ENCODE measurements at regions not wholly inside any gene's neighbourhood (a gene's known extent, or its start where the extent isn't known, plus 50 kb on each side); places are given as distances from the start of the nearest gene placed in this dataset.

DNA sequence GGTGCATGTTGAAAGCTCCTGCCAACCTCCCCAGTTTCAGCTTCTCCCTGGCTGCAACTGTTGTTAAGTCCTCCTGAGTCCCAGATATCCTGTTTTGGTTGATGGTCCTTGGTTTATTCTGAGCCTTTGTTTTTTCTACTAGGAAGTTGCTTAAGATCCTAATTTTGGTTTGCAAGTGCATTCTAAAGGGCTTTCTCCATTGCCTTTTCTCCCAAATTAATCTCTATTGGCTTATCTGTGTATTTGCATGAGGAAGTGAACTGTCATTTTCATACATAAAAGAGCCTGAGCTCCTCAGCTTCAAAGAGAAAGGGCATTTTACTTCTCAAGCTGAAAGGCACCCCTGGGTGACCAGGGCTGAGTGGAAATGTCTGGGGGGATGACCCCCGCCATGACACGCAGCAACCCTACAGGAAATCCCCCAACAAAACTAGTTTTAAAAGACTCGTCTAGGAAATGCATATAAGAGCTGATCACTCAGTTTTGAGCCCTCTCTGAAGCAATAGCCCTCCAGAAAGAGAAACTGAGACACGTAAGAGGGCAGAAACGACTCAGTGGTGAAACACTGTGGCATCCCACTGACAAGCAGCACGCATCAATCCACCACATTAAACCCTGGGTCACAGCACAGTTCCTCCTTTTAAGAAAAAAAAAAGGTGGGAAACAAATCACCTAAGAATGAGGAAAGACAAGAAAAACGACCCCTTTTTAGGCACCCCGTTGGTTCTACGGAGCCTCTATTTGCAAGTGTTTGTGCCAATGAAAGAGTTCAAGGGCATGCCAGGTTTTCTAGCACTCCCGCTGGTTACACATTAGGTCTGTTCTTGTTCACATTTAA is 140.9 kb downstream of the THBS2 start:
- H3K79me2 ChIP-seq (ENCODE audit: insufficient read depth) = no peaks in the 10 kb centered on the region
- no peak overlapping the region for H3K4me2 ChIP-seq
- CTCF ChIA-PET = interaction anchor here (0.6 to 1.3 kb wide), 2 partner anchors 15 to 91 kb away, joined by 3 read pairs; no protein-coding TSS in a partner anchor
- H3K4me1 ChIP-seq (ENCODE audit: control insufficient read depth in 1 of 2, insufficient read depth in 2 of 2, low read depth in 1 of 2, low read length in 1 of 2) = no peaks in the 10 kb centered on the region; a peak in 1 of 4 replicates
- H3K9me3 ChIP-seq = no peaks in the 10 kb centered on the region; the same call in 1 of the 2 replicates
- TF ChIP-seq TCF12 (IDR thresholded peaks at IDR 0.05) (no peak), MEF2A (IDR thresholded peaks at IDR 0.05; ENCODE audit: borderline replicate concordance, low read depth) (no peak), FOXM1 (IDR thresholded peaks at IDR 0.05; ENCODE audit: low read depth) (no peak), RAD21 (IDR thresholded peaks at IDR 0.05; ENCODE audit: low read length) (no peak), YY1 (IDR thresholded peaks at IDR 0.05; ENCODE audit: low read depth) (no peak), GABPA (IDR thresholded peaks at IDR 0.05; ENCODE audit: low read depth) (no peak), RFX5 (IDR thresholded peaks at IDR 0.05; ENCODE audit: low read length) (no peak)
- TF ChIP-seq, protein P1, sequence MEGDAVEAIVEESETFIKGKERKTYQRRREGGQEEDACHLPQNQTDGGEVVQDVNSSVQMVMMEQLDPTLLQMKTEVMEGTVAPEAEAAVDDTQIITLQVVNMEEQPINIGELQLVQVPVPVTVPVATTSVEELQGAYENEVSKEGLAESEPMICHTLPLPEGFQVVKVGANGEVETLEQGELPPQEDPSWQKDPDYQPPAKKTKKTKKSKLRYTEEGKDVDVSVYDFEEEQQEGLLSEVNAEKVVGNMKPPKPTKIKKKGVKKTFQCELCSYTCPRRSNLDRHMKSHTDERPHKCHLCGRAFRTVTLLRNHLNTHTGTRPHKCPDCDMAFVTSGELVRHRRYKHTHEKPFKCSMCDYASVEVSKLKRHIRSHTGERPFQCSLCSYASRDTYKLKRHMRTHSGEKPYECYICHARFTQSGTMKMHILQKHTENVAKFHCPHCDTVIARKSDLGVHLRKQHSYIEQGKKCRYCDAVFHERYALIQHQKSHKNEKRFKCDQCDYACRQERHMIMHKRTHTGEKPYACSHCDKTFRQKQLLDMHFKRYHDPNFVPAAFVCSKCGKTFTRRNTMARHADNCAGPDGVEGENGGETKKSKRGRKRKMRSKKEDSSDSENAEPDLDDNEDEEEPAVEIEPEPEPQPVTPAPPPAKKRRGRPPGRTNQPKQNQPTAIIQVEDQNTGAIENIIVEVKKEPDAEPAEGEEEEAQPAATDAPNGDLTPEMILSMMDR (IDR thresholded peaks at IDR 0.05) = no peak
- H3K36me3 ChIP-seq (replicated peaks in 1 of 2; ENCODE audit: control insufficient read depth in 1 of 2, insufficient read depth in 2 of 2, low read length in 1 of 2) = no peaks in the 10 kb centered on the region
- 48% methylated on average over 10 of the region's 10 CpGs for WGBS (ENCODE audit: low lambda C conversion rate)
- no peaks in the 10 kb centered on the region for H3K27me3 ChIP-seq (ENCODE audit: insufficient read depth)
- no peaks in the 10 kb centered on the region for H4K20me1 ChIP-seq (ENCODE audit: insufficient read depth)
- no peak overlapping the region for H2AFZ ChIP-seq (ENCODE audit: low read depth)
- H3K9ac ChIP-seq = no peak overlapping the region
- DNase-seq = no peak
- H3K4me3 ChIP-seq (ENCODE audit: low read depth in 2 of 2, low read length in 1 of 2) = no peak overlapping the region
- no peak overlapping the region for H3K27ac ChIP-seq (ENCODE audit: low read depth in 2 of 2, low read length in 1 of 2)
- POLR2A ChIA-PET = no interaction called here
- H3F3A ChIP-seq (replicated peaks; ENCODE audit: insufficient read depth) = no peaks in the 10 kb centered on the region
- H3K9me2 ChIP-seq = no peaks in the 10 kb centered on the region

DNA sequence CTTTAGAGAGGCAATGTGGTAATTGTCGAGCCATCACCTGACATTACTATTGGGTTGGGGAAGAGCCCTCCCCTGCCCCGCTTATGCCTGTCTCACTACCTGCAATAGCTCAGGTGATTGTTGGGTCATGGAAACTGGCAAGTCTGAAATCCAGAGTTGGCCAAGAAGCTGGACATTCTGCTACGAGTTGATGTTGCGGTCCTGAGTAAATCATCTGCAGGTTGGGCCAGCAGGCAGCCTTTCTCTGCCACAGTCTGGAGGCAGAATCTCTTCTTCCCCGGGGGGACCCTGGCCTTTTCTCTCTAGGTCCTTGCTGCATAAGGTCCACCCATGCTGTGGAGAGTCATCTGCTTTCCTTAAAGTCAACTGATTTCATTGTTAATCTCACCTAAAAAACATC is 142.4 kb downstream of the THBS2 start:
- H3K9me2 ChIP-seq = no peaks in the 10 kb centered on the region
- no peaks in the 10 kb centered on the region for H3K36me3 ChIP-seq (replicated peaks in 1 of 2; ENCODE audit: control insufficient read depth in 1 of 2, insufficient read depth in 2 of 2, low read length in 1 of 2)
- no peaks in the 10 kb centered on the region for H3K27me3 ChIP-seq (ENCODE audit: insufficient read depth)
- TF ChIP-seq, protein P2, sequence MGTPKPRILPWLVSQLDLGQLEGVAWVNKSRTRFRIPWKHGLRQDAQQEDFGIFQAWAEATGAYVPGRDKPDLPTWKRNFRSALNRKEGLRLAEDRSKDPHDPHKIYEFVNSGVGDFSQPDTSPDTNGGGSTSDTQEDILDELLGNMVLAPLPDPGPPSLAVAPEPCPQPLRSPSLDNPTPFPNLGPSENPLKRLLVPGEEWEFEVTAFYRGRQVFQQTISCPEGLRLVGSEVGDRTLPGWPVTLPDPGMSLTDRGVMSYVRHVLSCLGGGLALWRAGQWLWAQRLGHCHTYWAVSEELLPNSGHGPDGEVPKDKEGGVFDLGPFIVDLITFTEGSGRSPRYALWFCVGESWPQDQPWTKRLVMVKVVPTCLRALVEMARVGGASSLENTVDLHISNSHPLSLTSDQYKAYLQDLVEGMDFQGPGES (IDR thresholded peaks at IDR 0.05; ENCODE audit: low read depth, low read length) = no peak
- no peak for TF ChIP-seq EP300 (IDR thresholded peaks at IDR 0.05; ENCODE audit: borderline replicate concordance in 1 of 2, low read depth in 1 of 2, low read length in 1 of 2)
- TF ChIP-seq, protein P3, sequence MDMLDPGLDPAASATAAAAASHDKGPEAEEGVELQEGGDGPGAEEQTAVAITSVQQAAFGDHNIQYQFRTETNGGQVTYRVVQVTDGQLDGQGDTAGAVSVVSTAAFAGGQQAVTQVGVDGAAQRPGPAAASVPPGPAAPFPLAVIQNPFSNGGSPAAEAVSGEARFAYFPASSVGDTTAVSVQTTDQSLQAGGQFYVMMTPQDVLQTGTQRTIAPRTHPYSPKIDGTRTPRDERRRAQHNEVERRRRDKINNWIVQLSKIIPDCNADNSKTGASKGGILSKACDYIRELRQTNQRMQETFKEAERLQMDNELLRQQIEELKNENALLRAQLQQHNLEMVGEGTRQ (IDR thresholded peaks at IDR 0.05; ENCODE audit: borderline replicate concordance, low read depth, low read length) = no peak
- TF ChIP-seq, protein P4, sequence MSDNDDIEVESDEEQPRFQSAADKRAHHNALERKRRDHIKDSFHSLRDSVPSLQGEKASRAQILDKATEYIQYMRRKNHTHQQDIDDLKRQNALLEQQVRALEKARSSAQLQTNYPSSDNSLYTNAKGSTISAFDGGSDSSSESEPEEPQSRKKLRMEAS (IDR thresholded peaks at IDR 0.05; ENCODE audit: low read depth) = no peak
- no peak for TF ChIP-seq SIN3A (IDR thresholded peaks at IDR 0.05; ENCODE audit: borderline replicate concordance, low read depth, low read length)
- TF ChIP-seq CHD2 (IDR thresholded peaks at IDR 0.05; ENCODE audit: low read length, partially characterized antibody) = no peak
- TF ChIP-seq GABPA (IDR thresholded peaks at IDR 0.05; ENCODE audit: low read depth) = no peak
- no peak for TF ChIP-seq POLR2AphosphoS5 (IDR thresholded peaks at IDR 0.05; ENCODE audit: low read depth, low read length)
- TF ChIP-seq, protein P5, sequence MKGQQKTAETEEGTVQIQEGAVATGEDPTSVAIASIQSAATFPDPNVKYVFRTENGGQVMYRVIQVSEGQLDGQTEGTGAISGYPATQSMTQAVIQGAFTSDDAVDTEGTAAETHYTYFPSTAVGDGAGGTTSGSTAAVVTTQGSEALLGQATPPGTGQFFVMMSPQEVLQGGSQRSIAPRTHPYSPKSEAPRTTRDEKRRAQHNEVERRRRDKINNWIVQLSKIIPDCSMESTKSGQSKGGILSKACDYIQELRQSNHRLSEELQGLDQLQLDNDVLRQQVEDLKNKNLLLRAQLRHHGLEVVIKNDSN (IDR thresholded peaks at IDR 0.05; ENCODE audit: borderline replicate concordance, low read depth) = no peak
- TF ChIP-seq, protein P6, sequence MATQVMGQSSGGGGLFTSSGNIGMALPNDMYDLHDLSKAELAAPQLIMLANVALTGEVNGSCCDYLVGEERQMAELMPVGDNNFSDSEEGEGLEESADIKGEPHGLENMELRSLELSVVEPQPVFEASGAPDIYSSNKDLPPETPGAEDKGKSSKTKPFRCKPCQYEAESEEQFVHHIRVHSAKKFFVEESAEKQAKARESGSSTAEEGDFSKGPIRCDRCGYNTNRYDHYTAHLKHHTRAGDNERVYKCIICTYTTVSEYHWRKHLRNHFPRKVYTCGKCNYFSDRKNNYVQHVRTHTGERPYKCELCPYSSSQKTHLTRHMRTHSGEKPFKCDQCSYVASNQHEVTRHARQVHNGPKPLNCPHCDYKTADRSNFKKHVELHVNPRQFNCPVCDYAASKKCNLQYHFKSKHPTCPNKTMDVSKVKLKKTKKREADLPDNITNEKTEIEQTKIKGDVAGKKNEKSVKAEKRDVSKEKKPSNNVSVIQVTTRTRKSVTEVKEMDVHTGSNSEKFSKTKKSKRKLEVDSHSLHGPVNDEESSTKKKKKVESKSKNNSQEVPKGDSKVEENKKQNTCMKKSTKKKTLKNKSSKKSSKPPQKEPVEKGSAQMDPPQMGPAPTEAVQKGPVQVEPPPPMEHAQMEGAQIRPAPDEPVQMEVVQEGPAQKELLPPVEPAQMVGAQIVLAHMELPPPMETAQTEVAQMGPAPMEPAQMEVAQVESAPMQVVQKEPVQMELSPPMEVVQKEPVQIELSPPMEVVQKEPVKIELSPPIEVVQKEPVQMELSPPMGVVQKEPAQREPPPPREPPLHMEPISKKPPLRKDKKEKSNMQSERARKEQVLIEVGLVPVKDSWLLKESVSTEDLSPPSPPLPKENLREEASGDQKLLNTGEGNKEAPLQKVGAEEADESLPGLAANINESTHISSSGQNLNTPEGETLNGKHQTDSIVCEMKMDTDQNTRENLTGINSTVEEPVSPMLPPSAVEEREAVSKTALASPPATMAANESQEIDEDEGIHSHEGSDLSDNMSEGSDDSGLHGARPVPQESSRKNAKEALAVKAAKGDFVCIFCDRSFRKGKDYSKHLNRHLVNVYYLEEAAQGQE (IDR thresholded peaks at IDR 0.05; ENCODE audit: low read depth, low read length) = no peak
- no peak for TF ChIP-seq GATA2 (CRISPR knock-in tag; IDR thresholded peaks at IDR 0.05)
- H3K4me1 ChIP-seq (ENCODE audit: control insufficient read depth in 1 of 2, insufficient read depth in 2 of 2, low read depth in 1 of 2, low read length in 1 of 2) = no peaks in the 10 kb centered on the region; a peak in 2 of 4 replicates
- H4K20me1 ChIP-seq (ENCODE audit: insufficient read depth) = no peaks in the 10 kb centered on the region
- ChIA-PET CTCF (interaction anchor here (1.3 kb wide), 1 partner anchor 13 kb away, joined by 3 read pairs; no protein-coding TSS in a partner anchor), POLR2A (no interaction called here)
- H3K4me3 ChIP-seq (ENCODE audit: low read depth in 2 of 2, low read length in 1 of 2) = no peak overlapping the region
- no peak overlapping the region for H3K4me2 ChIP-seq
- no peaks in the 10 kb centered on the region for H3F3A ChIP-seq (replicated peaks; ENCODE audit: insufficient read depth)
- H2AFZ ChIP-seq (ENCODE audit: low read depth) = no peak overlapping the region
- no peaks in the 10 kb centered on the region for H3K79me2 ChIP-seq (ENCODE audit: insufficient read depth)
- no peak overlapping the region for H3K9ac ChIP-seq
- no peak overlapping the region for H3K27ac ChIP-seq (ENCODE audit: low read depth in 2 of 2, low read length in 1 of 2)
- no peaks in the 10 kb centered on the region; the same call in 1 of the 2 replicates for H3K9me3 ChIP-seq
- no peak for DNase-seq
- 27% methylated on average over 3 of the region's 5 CpGs for WGBS (ENCODE audit: low lambda C conversion rate)
